CD4-positive, alpha-beta T cell treated with Interleukin-4 for 4 hours (primary cell): ENCODE measurements at regions not wholly inside any gene's neighbourhood (a gene's known extent, or its start where the extent isn't known, plus 50 kb on each side); places are given as distances from the start of the nearest gene placed in this dataset.

ENCODE experiments used
- DNase-seq: peaks from one replicate; pipeline ENCODE4 v3.0.0-alpha.2; 2020

GRCh38 chr7:22586101-22586785, 86.3 kb upstream of the STEAP1B start:
- DNase-seq: no peak

GRCh38 chr7:22584179-22584578, 84.2 kb upstream of the STEAP1B start:
- no peak for DNase-seq

GRCh38 chr7:22582863-22583622, 83.1 kb upstream of the STEAP1B start:
- DNase-seq: no peak

GRCh38 chr7:22581099-22581498, 81.1 kb upstream of the STEAP1B start:
- DNase-seq: no peak

GRCh38 chr7:22579961-22580360, 80.0 kb upstream of the STEAP1B start:
- DNase-seq: no peak

GRCh38 chr7:22578007-22578733, 78.2 kb upstream of the STEAP1B start:
- DNase-seq: no peak

- no peak for DNase-seq
These were observed 77.5 kb upstream of the STEAP1B start for GRCh38 chr7:22577470-22578001.

- no peak for DNase-seq
These were observed 76.9 kb upstream of the STEAP1B start for GRCh38 chr7:22576612-22577469.

- DNase-seq: no peak
These were observed 74.9 kb upstream of the STEAP1B start for GRCh38 chr7:22574754-22575520.

- DNase-seq: no peak
These were observed 72.9 kb upstream of the STEAP1B start for GRCh38 chr7:22572937-22573336.

- DNase-seq: no peak
These were observed 72.3 kb upstream of the STEAP1B start for GRCh38 chr7:22572292-22572691.

GRCh38 chr7:22571766-22572165, 71.8 kb upstream of the STEAP1B start:
- no peak for DNase-seq

GRCh38 chr7:22569586-22570321, 69.8 kb upstream of the STEAP1B start:
- peak; percentile 6 for DNase-seq

GRCh38 chr7:22566592-22566991, 66.6 kb upstream of the STEAP1B start:
- no peak for DNase-seq

- DNase-seq: no peak
These were observed 66.2 kb upstream of the STEAP1B start for GRCh38 chr7:22566176-22566575.

GRCh38 chr7:22565315-22565811, 65.4 kb upstream of the STEAP1B start:
- DNase-seq: no peak

- no peak for DNase-seq
These were observed 64.6 kb upstream of the STEAP1B start for GRCh38 chr7:22564511-22565045.

- DNase-seq: no peak
These were observed 63.7 kb upstream of the STEAP1B start for GRCh38 chr7:22563621-22564241.

- no peak for DNase-seq
These were observed 63.1 kb upstream of the STEAP1B start for GRCh38 chr7:22563032-22563501.
